ENCODE measurements at regions not wholly inside any gene's neighbourhood (a gene's known extent, or its start where the extent isn't known, plus 50 kb on each side); places are given as distances from the start of the nearest gene placed in this dataset.
A peak's percentile ranks its signal among the peaks of the same experiment; 100 is the strongest.
"Not testable (repeated sequence)": the region's sequence is repeated elsewhere in the genome, so short reads cannot be mapped to it uniquely, and the experiment has no call there.

- no peak for TF ChIP-seq CTCF (conservative IDR thresholded peaks at IDR 0.05; ENCODE audit: low read depth)
- CTCF ChIA-PET: interaction anchor here (1.4 kb wide), 1 partner anchor 9 kb away, joined by 6 read pairs; no protein-coding TSS in a partner anchor
- no peak overlapping the region for H3K27ac ChIP-seq
- DNase-seq (ENCODE audit: low spot score): no peak
- POLR2A ChIA-PET (ENCODE audit: low non-redundant PET): no interaction called here
Observed at GRCh38 chr9:29220596-29221251, 1647.4 kb upstream of the C9orf72 start.

- ChIA-PET POLR2A (ENCODE audit: low non-redundant PET) (no interaction called here), CTCF (no interaction called here)
- no peak for TF ChIP-seq CTCF (conservative IDR thresholded peaks at IDR 0.05; ENCODE audit: low read depth)
- DNase-seq (ENCODE audit: low spot score): no peak
- H3K27ac ChIP-seq: no peak overlapping the region
Observed at GRCh38 chr9:29228558-29228957, 1655.3 kb upstream of the C9orf72 start.

- DNase-seq (ENCODE audit: low spot score): no peak
- H3K27ac ChIP-seq: no peak overlapping the region
- no peak for TF ChIP-seq CTCF (conservative IDR thresholded peaks at IDR 0.05; ENCODE audit: low read depth)
- ChIA-PET POLR2A (ENCODE audit: low non-redundant PET) (no interaction called here), CTCF (no interaction called here)
Observed at GRCh38 chr9:29230931-29231330, 1657.7 kb upstream of the C9orf72 start.

- POLR2A ChIA-PET (ENCODE audit: low non-redundant PET): no interaction called here
- CTCF ChIA-PET: interaction anchor here (0.9 kb wide), 1 partner anchor 21 kb away, joined by 3 read pairs; no protein-coding TSS in a partner anchor
- H3K27ac ChIP-seq: no peak overlapping the region
- DNase-seq (ENCODE audit: low spot score): no peak
- no peak for TF ChIP-seq CTCF (conservative IDR thresholded peaks at IDR 0.05; ENCODE audit: low read depth)
Observed at GRCh38 chr9:29233193-29233592, 1659.9 kb upstream of the C9orf72 start.

GRCh38 chr9:29241320-29241719 is 1668.0 kb upstream of the C9orf72 start:
- ChIA-PET POLR2A (ENCODE audit: low non-redundant PET) (no interaction called here), CTCF (no interaction called here)
- no peak for TF ChIP-seq CTCF (conservative IDR thresholded peaks at IDR 0.05; ENCODE audit: low read depth)
- H3K27ac ChIP-seq: no peak overlapping the region
- peak; percentile 1 for DNase-seq (ENCODE audit: low spot score)

- POLR2A ChIA-PET (ENCODE audit: low non-redundant PET): no interaction called here
- no peak overlapping the region for H3K27ac ChIP-seq
- DNase-seq (ENCODE audit: low spot score): no peak
- CTCF ChIA-PET: interaction anchor here (0.6 kb wide), 2 partner anchors 32 to 293 kb away, joined by 4 to 5 read pairs; no protein-coding TSS in a partner anchor
- TF ChIP-seq CTCF (conservative IDR thresholded peaks at IDR 0.05; ENCODE audit: low read depth): no peak
Observed at GRCh38 chr9:29245351-29245750, 1672.1 kb upstream of the C9orf72 start.

- DNase-seq (ENCODE audit: low spot score); POLR2A ChIA-PET (ENCODE audit: low non-redundant PET); CTCF ChIA-PET; H3K27ac ChIP-seq: not testable (repeated sequence)
Observed at GRCh38 chr9:29270400-29270799, 1697.1 kb upstream of the C9orf72 start.

Data from RWPE1 (cell line).